Esophagus squamous epithelium (tissue), 4 donors: ENCODE measurements at regions not wholly inside any gene's neighbourhood (a gene's known extent, or its start where the extent isn't known, plus 50 kb on each side); places are given as distances from the start of the nearest gene placed in this dataset.

ENCODE experiments used
- CTCF ChIP-seq, 6 experiments: fragments of 450-650 bp in 4 of 6; fragments of 200-600 bp in 2 of 6; sonication (generic) in 2 of 6; IDR thresholded peaks; one replicate each; pipeline ENCODE4 v1.5.1; 2016 to 2019; ENCODE audit warnings: antibody characterized with exemption in 6 of 6, mild to moderate bottlenecking in 4 of 6, moderate library complexity in 4 of 6
- POLR2A ChIP-seq, 4 donors: fragments of 450-650 bp; IDR thresholded peaks; one replicate each; pipeline ENCODE4 v1.6.1; 2017; ENCODE audit warnings: antibody characterized with exemption in 4 of 4, mild to moderate bottlenecking in 4 of 4, moderate library complexity in 3 of 4

- no peak for TF ChIP-seq POLR2A (IDR thresholded peaks at IDR 0.05)
- no peak for TF ChIP-seq CTCF (IDR thresholded peaks at IDR 0.05)
Measured at GRCh38 chr6:23183846-23184245, 614.5 kb downstream of the HDGFL1 start.
